ENCODE measurements at regions not wholly inside any gene's neighbourhood (a gene's known extent, or its start where the extent isn't known, plus 50 kb on each side); places are given as distances from the start of the nearest gene placed in this dataset.

- H3K27ac ChIP-seq = no peak overlapping the region
- no peak for TF ChIP-seq ZFX (IDR thresholded peaks at IDR 0.05)
- TF ChIP-seq, protein P1, sequence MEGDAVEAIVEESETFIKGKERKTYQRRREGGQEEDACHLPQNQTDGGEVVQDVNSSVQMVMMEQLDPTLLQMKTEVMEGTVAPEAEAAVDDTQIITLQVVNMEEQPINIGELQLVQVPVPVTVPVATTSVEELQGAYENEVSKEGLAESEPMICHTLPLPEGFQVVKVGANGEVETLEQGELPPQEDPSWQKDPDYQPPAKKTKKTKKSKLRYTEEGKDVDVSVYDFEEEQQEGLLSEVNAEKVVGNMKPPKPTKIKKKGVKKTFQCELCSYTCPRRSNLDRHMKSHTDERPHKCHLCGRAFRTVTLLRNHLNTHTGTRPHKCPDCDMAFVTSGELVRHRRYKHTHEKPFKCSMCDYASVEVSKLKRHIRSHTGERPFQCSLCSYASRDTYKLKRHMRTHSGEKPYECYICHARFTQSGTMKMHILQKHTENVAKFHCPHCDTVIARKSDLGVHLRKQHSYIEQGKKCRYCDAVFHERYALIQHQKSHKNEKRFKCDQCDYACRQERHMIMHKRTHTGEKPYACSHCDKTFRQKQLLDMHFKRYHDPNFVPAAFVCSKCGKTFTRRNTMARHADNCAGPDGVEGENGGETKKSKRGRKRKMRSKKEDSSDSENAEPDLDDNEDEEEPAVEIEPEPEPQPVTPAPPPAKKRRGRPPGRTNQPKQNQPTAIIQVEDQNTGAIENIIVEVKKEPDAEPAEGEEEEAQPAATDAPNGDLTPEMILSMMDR (conservative IDR thresholded peaks at IDR 0.05) = no peak
Measured at GRCh38 chr13:47555235-47555634, 445.8 kb downstream of the SUCLA2 start.

- TF ChIP-seq, protein P1 (conservative IDR thresholded peaks at IDR 0.05) = no peak
- no peak for TF ChIP-seq ZFX (IDR thresholded peaks at IDR 0.05)
- no peak overlapping the region for H3K27ac ChIP-seq
Measured at GRCh38 chr13:47553329-47553977, 447.6 kb downstream of the SUCLA2 start.

GRCh38 chr13:47549219-47549752, 451.8 kb downstream of the SUCLA2 start:
- no peak overlapping the region for H3K27ac ChIP-seq
- TF ChIP-seq, protein P1 (conservative IDR thresholded peaks at IDR 0.05) = no peak; the same call in 1 of the 2 replicates
- no peak for TF ChIP-seq ZFX (IDR thresholded peaks at IDR 0.05)

GRCh38 chr13:47548294-47548840, 452.7 kb downstream of the SUCLA2 start:
- no peak overlapping the region for H3K27ac ChIP-seq
- TF ChIP-seq, protein P1 (conservative IDR thresholded peaks at IDR 0.05) = no peak
- TF ChIP-seq ZFX (IDR thresholded peaks at IDR 0.05) = no peak

DNA sequence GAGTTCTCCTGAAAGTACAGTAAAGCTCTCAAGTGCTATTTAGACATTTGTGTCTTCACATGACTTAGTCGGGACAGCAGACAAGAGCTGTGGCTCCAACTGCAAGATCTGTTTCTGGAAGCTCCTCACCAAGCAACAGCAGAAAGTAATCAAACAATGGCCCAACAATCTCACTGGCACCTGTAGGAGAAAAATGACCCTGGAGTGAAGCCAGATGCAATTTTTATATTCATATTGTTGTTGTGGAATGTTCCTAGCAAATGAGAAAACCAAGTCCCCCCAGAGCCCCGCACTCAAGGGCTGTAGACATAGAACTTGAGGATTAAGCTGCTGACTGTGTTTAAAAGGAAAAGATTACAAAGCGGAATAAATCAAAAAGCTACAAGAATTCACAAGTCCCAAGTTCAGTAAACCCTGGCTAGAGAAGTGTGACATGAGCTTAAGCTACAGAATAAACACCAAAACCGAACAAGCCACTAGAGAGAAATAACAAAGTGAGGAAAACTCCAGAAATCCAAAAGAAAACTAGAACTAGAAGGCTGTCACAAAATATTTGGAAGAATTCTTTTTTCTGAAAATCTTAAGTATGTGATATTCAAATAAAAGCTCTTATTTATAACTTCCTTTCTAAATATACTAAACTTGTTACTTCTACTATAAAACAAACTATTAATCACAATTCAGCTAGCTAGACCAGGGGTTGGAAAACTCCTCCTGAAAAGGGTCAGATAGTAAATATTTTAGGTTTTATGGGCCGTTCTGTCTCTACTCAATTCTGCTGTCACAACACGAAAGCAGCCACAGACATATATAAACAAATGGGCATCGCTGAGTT, 454.5 kb downstream of the SUCLA2 start:
- TF ChIP-seq ZFX (IDR thresholded peaks at IDR 0.05) = no peak
- TF ChIP-seq, protein P1 (conservative IDR thresholded peaks at IDR 0.05) = no peak
- H3K27ac ChIP-seq = no peak overlapping the region

DNA sequence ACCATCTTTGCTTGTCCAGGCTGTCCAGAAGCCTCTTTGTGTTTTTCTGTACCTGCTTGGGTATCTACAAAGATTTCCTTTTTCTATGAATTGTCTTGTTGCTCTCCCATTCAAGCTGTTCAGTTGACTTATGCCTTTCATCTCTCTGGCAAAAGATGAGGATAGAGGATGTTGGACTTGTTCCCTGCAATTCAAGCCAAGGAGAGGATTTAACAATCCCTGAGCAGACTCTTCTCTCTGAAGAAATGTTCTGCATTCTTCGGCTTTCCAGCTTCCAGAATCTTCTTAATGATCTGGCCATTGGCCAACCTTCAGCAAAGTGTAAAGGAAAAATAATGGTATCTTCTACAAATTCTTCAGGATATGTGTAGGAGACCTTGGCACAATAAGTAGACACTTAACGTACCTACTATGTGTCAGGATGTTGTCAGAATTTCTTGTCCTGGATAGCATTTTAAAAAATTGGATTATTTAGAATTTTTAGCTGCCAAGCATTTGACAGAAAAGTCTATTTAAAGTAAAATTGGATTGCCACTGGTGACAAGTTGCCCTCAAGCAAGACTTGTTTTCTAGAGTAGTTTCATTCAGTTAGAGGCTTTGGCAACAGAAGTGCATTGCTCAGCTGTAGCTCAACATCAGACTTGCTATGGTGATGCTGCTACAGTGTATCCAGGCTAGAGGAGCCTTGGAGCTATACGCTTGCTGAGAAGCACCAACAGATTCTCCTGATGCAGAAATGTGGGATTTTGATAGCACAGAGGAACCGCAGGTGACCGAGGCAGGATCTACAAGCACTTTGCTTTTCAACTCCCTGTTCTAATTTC, 455.7 kb downstream of the SUCLA2 start:
- no peak overlapping the region for H3K27ac ChIP-seq
- TF ChIP-seq, protein P1 (conservative IDR thresholded peaks at IDR 0.05) = no peak
- no peak for TF ChIP-seq ZFX (IDR thresholded peaks at IDR 0.05)

Measured in C4-2B (cell line).